Peyer's patch (tissue), 4 donors: ENCODE measurements at regions not wholly inside any gene's neighbourhood (a gene's known extent, or its start where the extent isn't known, plus 50 kb on each side); places are given as distances from the start of the nearest gene placed in this dataset.

Experiments used
- CTCF ChIP-seq, 6 experiments: fragments of 450-650 bp in 4 of 6; fragments of 200-600 bp in 2 of 6; sonication (generic) in 1 of 6; IDR thresholded peaks; one replicate each; pipeline ENCODE4 v1.5.1; 2017 to 2019; ENCODE audit warnings: antibody characterized with exemption in 6 of 6, mild to moderate bottlenecking in 3 of 6, moderate library complexity in 1 of 6
- POLR2A ChIP-seq, 2 donors: fragments of 450-650 bp; IDR thresholded peaks; one replicate each; pipeline ENCODE4 v1.5.1; 2017; ENCODE audit warnings: antibody characterized with exemption in 2 of 2, mild to moderate bottlenecking in 2 of 2, moderate library complexity in 2 of 2

- TF ChIP-seq CTCF (IDR thresholded peaks at IDR 0.05) (no peak), POLR2A (IDR thresholded peaks at IDR 0.05) (no peak)
Measured at GRCh38 chr9:103483471-103484096, 488.5 kb downstream of the CYLC2 start.
